ENCODE measurements at regions not wholly inside any gene's neighbourhood (a gene's known extent, or its start where the extent isn't known, plus 50 kb on each side); places are given as distances from the start of the nearest gene placed in this dataset.
"Not testable (repeated sequence)": the region's sequence is repeated elsewhere in the genome, so short reads cannot be mapped to it uniquely, and the experiment has no call there.

DNA sequence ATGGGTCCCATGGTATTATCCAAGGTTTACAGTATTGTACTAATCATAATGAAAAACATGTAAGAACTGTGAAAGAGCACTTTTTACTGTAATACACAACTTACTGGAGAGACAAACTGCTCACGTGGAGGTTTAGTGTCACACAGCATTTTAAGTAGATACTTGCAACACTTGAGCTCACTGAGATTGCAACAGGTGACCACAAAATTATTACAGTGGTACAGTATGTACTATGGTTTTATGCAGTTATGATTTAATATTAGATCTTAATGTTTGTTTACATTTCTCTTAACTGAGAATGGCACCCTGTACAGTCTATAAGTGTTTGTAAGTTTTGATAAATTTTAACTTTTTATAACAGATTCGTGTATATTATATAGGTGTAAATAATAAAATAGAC is 118.6 kb upstream of the SKOR2 start:
- no peaks in the 10 kb centered on the region for H3K4me1 ChIP-seq
- no peak overlapping the region for H3K27ac ChIP-seq
- no peaks in the 10 kb centered on the region for H3K27me3 ChIP-seq
- no peak overlapping the region for H3K4me3 ChIP-seq
- TF ChIP-seq POLR2A (IDR thresholded peaks at IDR 0.05): no peak
- no peak for TF ChIP-seq POLR2AphosphoS5 (IDR thresholded peaks at IDR 0.05; ENCODE audit: insufficient read depth in 1 of 2, low read depth in 1 of 2)
- TF ChIP-seq, protein P1, sequence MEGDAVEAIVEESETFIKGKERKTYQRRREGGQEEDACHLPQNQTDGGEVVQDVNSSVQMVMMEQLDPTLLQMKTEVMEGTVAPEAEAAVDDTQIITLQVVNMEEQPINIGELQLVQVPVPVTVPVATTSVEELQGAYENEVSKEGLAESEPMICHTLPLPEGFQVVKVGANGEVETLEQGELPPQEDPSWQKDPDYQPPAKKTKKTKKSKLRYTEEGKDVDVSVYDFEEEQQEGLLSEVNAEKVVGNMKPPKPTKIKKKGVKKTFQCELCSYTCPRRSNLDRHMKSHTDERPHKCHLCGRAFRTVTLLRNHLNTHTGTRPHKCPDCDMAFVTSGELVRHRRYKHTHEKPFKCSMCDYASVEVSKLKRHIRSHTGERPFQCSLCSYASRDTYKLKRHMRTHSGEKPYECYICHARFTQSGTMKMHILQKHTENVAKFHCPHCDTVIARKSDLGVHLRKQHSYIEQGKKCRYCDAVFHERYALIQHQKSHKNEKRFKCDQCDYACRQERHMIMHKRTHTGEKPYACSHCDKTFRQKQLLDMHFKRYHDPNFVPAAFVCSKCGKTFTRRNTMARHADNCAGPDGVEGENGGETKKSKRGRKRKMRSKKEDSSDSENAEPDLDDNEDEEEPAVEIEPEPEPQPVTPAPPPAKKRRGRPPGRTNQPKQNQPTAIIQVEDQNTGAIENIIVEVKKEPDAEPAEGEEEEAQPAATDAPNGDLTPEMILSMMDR (IDR thresholded peaks at IDR 0.05): no peak
- no peaks in the 10 kb centered on the region for H3K9me3 ChIP-seq
- no peak for DNase-seq (ENCODE audit: extremely low spot score in 2 of 2)
- intact Hi-C loops (cut with DNase I): no loop called here
- H3K36me3 ChIP-seq: no peaks in the 10 kb centered on the region

DNA sequence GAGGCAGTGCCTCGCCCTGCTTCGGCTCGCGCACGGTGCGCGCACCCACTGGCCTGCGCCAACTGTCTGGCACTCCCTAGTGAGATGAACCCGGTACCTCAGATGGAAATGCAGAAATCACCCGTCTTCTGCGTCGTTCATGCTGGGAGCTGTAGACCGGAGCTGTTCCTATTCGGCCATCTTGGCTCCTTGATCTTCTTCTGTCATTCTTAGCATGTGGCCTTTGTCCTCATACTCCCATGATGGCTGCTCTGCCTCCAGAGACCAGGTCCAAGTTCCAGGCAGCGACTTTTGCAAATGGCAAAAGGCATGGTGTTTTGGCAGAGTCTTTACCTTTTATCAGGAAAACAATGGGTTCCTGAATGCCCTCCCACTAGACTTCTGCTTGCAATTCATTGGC is 102.6 kb upstream of the SKOR2 start:
- intact Hi-C loops (cut with DNase I); DNase-seq (ENCODE audit: extremely low spot score in 2 of 2); H3K9me3 ChIP-seq; H3K4me3 ChIP-seq; H3K27ac ChIP-seq; H3K4me1 ChIP-seq; H3K36me3 ChIP-seq; H3K27me3 ChIP-seq: not testable (repeated sequence)

- no peaks in the 10 kb centered on the region for H3K27me3 ChIP-seq
- H3K36me3 ChIP-seq: no peaks in the 10 kb centered on the region
Observed at GRCh38 chr18:47346016-47346415, 94.6 kb upstream of the SKOR2 start.

DNA sequence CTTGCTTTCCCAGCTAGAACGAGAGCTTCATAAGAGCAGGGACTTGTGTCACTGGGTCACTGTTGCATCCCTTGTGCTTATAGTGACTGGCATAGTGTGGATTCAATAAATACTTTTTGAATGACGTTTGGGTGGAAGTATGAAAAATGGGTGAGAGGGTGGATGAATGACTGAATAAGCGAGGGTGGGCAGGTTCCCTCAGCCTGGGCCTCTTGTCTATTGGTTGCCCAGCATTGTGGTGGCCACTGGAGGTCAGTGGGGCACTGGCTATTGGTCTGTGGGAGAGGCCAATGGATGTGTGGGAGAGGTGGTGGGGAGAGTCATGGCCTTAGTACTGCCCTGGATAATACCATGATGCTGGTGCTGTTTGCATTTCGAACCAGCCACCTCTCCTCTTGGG is 93.8 kb upstream of the SKOR2 start:
- no peaks in the 10 kb centered on the region for H3K36me3 ChIP-seq
- no peaks in the 10 kb centered on the region for H3K9me3 ChIP-seq
- no peak for DNase-seq (ENCODE audit: extremely low spot score in 2 of 2)
- no peaks in the 10 kb centered on the region for H3K4me1 ChIP-seq
- H3K27me3 ChIP-seq: no peaks in the 10 kb centered on the region
- H3K4me3 ChIP-seq: no peak overlapping the region
- H3K27ac ChIP-seq: no peak overlapping the region
- intact Hi-C loops (cut with DNase I): no loop called here
- no peak for TF ChIP-seq POLR2AphosphoS5 (IDR thresholded peaks at IDR 0.05; ENCODE audit: insufficient read depth in 1 of 2, low read depth in 1 of 2)
- TF ChIP-seq, protein P1 (IDR thresholded peaks at IDR 0.05): no peak
- no peak for TF ChIP-seq POLR2A (IDR thresholded peaks at IDR 0.05)

More at GRCh38 chr18:47346016-47346415, 94.6 kb upstream of the SKOR2 start:
- no peaks in the 10 kb centered on the region for H3K9me3 ChIP-seq
- TF ChIP-seq POLR2A (IDR thresholded peaks at IDR 0.05) (no peak), POLR2AphosphoS5 (IDR thresholded peaks at IDR 0.05; ENCODE audit: insufficient read depth in 1 of 2, low read depth in 1 of 2) (no peak)
- TF ChIP-seq, protein P1 (IDR thresholded peaks at IDR 0.05): no peak
- no peak overlapping the region for H3K4me3 ChIP-seq
- intact Hi-C loops (cut with DNase I): no loop called here
- H3K27ac ChIP-seq: no peak overlapping the region
- no peak for DNase-seq (ENCODE audit: extremely low spot score in 2 of 2)
- H3K4me1 ChIP-seq: no peaks in the 10 kb centered on the region

- no peak overlapping the region for H3K4me3 ChIP-seq
- no peaks in the 10 kb centered on the region for H3K27me3 ChIP-seq
- H3K36me3 ChIP-seq: no peaks in the 10 kb centered on the region
- TF ChIP-seq POLR2A (IDR thresholded peaks at IDR 0.05) (no peak), POLR2AphosphoS5 (IDR thresholded peaks at IDR 0.05; ENCODE audit: insufficient read depth in 1 of 2, low read depth in 1 of 2) (no peak)
- TF ChIP-seq, protein P1 (IDR thresholded peaks at IDR 0.05): no peak
- H3K27ac ChIP-seq: no peak overlapping the region
- no peaks in the 10 kb centered on the region for H3K9me3 ChIP-seq
- DNase-seq (ENCODE audit: extremely low spot score in 2 of 2): no peak
- intact Hi-C loops (cut with DNase I): no loop called here
- no peaks in the 10 kb centered on the region for H3K4me1 ChIP-seq
Observed at GRCh38 chr18:47343291-47343690, 91.8 kb upstream of the SKOR2 start.

DNA sequence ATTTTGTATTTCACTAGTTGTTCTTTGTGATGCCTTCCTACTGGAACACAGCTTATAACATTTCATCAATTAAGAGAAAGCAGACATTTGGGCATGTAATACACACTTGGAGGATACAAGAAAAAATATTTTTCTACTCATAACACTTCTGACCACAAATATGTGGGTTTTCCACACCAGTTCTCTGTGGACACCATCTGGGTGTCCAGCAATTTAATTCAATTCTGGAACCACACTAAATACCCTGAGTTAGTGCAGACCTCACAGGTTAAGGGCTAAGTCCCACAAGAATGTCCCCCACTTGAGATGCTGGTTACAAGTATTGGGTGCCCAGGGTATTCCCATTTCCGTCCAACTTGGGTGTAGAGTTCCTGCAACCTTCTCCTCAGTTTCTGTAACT is 91.1 kb upstream of the SKOR2 start:
- no peak for TF ChIP-seq POLR2AphosphoS5 (IDR thresholded peaks at IDR 0.05; ENCODE audit: insufficient read depth in 1 of 2, low read depth in 1 of 2)
- TF ChIP-seq, protein P1 (IDR thresholded peaks at IDR 0.05): no peak
- no peak for TF ChIP-seq POLR2A (IDR thresholded peaks at IDR 0.05)
- intact Hi-C loops (cut with DNase I): no loop called here
- no peak for DNase-seq (ENCODE audit: extremely low spot score in 2 of 2)

More for the DNA sequence above, 91.1 kb upstream of the SKOR2 start:
- Histone ChIP-seq H3K9me3 (no peaks in the 10 kb centered on the region), H3K4me1 (no peaks in the 10 kb centered on the region), H3K27ac (no peak overlapping the region), H3K36me3 (no peaks in the 10 kb centered on the region), H3K4me3 (no peak overlapping the region), H3K27me3 (no peaks in the 10 kb centered on the region)

All from vagina (tissue), 2 donors.